ENCODE measurements at regions not wholly inside any gene's neighbourhood (a gene's known extent, or its start where the extent isn't known, plus 50 kb on each side); places are given as distances from the start of the nearest gene placed in this dataset.

GRCh38 chr16:35142809-35143192, 1683.4 kb downstream of the TP53TG3F start:
- TF ChIP-seq CTCF (IDR thresholded peaks at IDR 0.05; ENCODE audit: low read depth, low read length, poor library complexity, severe bottlenecking) (no peak), EZH2phosphoT487 (IDR thresholded peaks at IDR 0.05; ENCODE audit: borderline replicate concordance, low read length) (no peak)

GRCh38 chr16:35144212-35144932, 1685.0 kb downstream of the TP53TG3F start:
- no peak overlapping the region for H3K4me2 ChIP-seq (ENCODE audit: low read length)

More at GRCh38 chr16:35142809-35143192, 1683.4 kb downstream of the TP53TG3F start:
- Histone ChIP-seq H3K27ac (ENCODE audit: low read depth, low read length) (no peak overlapping the region), H4K20me1 (ENCODE audit: control insufficient read depth, insufficient read depth, low read depth, low read length) (no peaks in the 10 kb centered on the region), H3K4me2 (ENCODE audit: low read length) (no peak overlapping the region), H3K9me2 (replicated peaks; ENCODE audit: control insufficient read depth, low read length) (no peaks in the 10 kb centered on the region), H3K4me3 (ENCODE audit: low read length) (no peak overlapping the region), H3K4me1 (ENCODE audit: control insufficient read depth, low read length) (no peaks in the 10 kb centered on the region), H3K9me3 (ENCODE audit: control insufficient read depth, insufficient read depth, low read length) (peaks cover 50% of the 10 kb centered on the region; the same call in 1 of the 2 replicates), H3K27me3 (ENCODE audit: control insufficient read depth, low read length) (no peaks in the 10 kb centered on the region), H3F3A (ENCODE audit: control insufficient read depth, insufficient read depth) (no peaks in the 10 kb centered on the region), H3K36me3 (ENCODE audit: control insufficient read depth, low read length) (no peaks in the 10 kb centered on the region), H3K79me2 (ENCODE audit: control insufficient read depth, low read length) (no peaks in the 10 kb centered on the region)

GRCh38 chr16:35146031-35146710, 1686.8 kb downstream of the TP53TG3F start:
- no peaks in the 10 kb centered on the region for H3K36me3 ChIP-seq (ENCODE audit: control insufficient read depth, low read length)
- TF ChIP-seq CTCF (IDR thresholded peaks at IDR 0.05; ENCODE audit: low read depth, low read length, poor library complexity, severe bottlenecking) (no peak), EZH2phosphoT487 (IDR thresholded peaks at IDR 0.05; ENCODE audit: borderline replicate concordance, low read length) (no peak)
- H3K27ac ChIP-seq (ENCODE audit: low read depth, low read length), result no peak overlapping the region
- no peaks in the 10 kb centered on the region for H3K9me2 ChIP-seq (replicated peaks; ENCODE audit: control insufficient read depth, low read length)
- no peaks in the 10 kb centered on the region for H4K20me1 ChIP-seq (ENCODE audit: control insufficient read depth, insufficient read depth, low read depth, low read length)
- no peak overlapping the region for H3K4me3 ChIP-seq (ENCODE audit: low read length)
- no peak overlapping the region for H3K4me2 ChIP-seq (ENCODE audit: low read length)
- no peaks in the 10 kb centered on the region for H3F3A ChIP-seq (ENCODE audit: control insufficient read depth, insufficient read depth)
- H3K4me1 ChIP-seq (ENCODE audit: control insufficient read depth, low read length), result no peaks in the 10 kb centered on the region
- H3K27me3 ChIP-seq (ENCODE audit: control insufficient read depth, low read length), result no peaks in the 10 kb centered on the region
- H3K9me3 ChIP-seq (ENCODE audit: control insufficient read depth, insufficient read depth, low read length), result peaks cover 62% of the 10 kb centered on the region; the same call in 1 of the 2 replicates
- no peaks in the 10 kb centered on the region for H3K79me2 ChIP-seq (ENCODE audit: control insufficient read depth, low read length)

More at GRCh38 chr16:35144212-35144932, 1685.0 kb downstream of the TP53TG3F start:
- Histone ChIP-seq H3K79me2 (ENCODE audit: control insufficient read depth, low read length) (no peaks in the 10 kb centered on the region), H3K9me3 (ENCODE audit: control insufficient read depth, insufficient read depth, low read length) (peaks cover 60% of the 10 kb centered on the region; the same call in 1 of the 2 replicates), H4K20me1 (ENCODE audit: control insufficient read depth, insufficient read depth, low read depth, low read length) (no peaks in the 10 kb centered on the region), H3K4me3 (ENCODE audit: low read length) (no peak overlapping the region), H3K27ac (ENCODE audit: low read depth, low read length) (no peak overlapping the region), H3F3A (ENCODE audit: control insufficient read depth, insufficient read depth) (no peaks in the 10 kb centered on the region), H3K9me2 (replicated peaks; ENCODE audit: control insufficient read depth, low read length) (no peaks in the 10 kb centered on the region), H3K4me1 (ENCODE audit: control insufficient read depth, low read length) (no peaks in the 10 kb centered on the region), H3K27me3 (ENCODE audit: control insufficient read depth, low read length) (no peaks in the 10 kb centered on the region), H3K36me3 (ENCODE audit: control insufficient read depth, low read length) (no peaks in the 10 kb centered on the region)
- TF ChIP-seq CTCF (IDR thresholded peaks at IDR 0.05; ENCODE audit: low read depth, low read length, poor library complexity, severe bottlenecking) (no peak), EZH2phosphoT487 (IDR thresholded peaks at IDR 0.05; ENCODE audit: borderline replicate concordance, low read length) (no peak)

All from DOHH2 (cell line).